ENCODE measurements at regions not wholly inside any gene's neighbourhood (a gene's known extent, or its start where the extent isn't known, plus 50 kb on each side); places are given as distances from the start of the nearest gene placed in this dataset.

GRCh38 chr1:229042482-229042881, 228.4 kb upstream of the RAB4A start:
- no peak for DNase-seq (ENCODE audit: low read depth, low spot score)
- Histone ChIP-seq H3K27me3 (ENCODE audit: control insufficient read depth, insufficient read depth, low read length) (peaks cover 4% of the 10 kb centered on the region; the same call in 1 of the 2 replicates), H3K9me3 (ENCODE audit: control insufficient read depth, insufficient read depth, low read depth, low read length) (no peaks in the 10 kb centered on the region), H3K4me3 (ENCODE audit: low read depth in 2 of 2, low read length in 2 of 2) (no peak overlapping the region), H3K27ac (ENCODE audit: low read length) (no peak overlapping the region), H3K4me1 (ENCODE audit: control insufficient read depth, insufficient read depth, low read length) (no peaks in the 10 kb centered on the region), H3K36me3 (ENCODE audit: control insufficient read depth, insufficient read depth, low read length) (no peaks in the 10 kb centered on the region)
- CTCF ChIA-PET = no interaction called here
- intact Hi-C loops (cut with micrococcal nuclease; ENCODE audit: unreplicated experiment) = no loop called here
- POLR2A ChIA-PET = no interaction called here
- in situ Hi-C loops (cut with HindIII; ENCODE audit: low pct_unique_long_range_greater_than_20kb, low sequenced_read_pairs) = no loop called here
- no peak for ATAC-seq
- no peak for TF ChIP-seq CTCF (IDR thresholded peaks at IDR 0.05)
- no peak for TF ChIP-seq REST (IDR thresholded peaks at IDR 0.05; ENCODE audit: insufficient read depth in 1 of 2, low read depth in 2 of 2, low read length in 1 of 2)
- no peak for TF ChIP-seq SIN3A (IDR thresholded peaks at IDR 0.05; ENCODE audit: borderline replicate concordance, insufficient read depth, low read depth, low read length)
- TF ChIP-seq TCF7L2 (IDR thresholded peaks at IDR 0.05; ENCODE audit: low read depth, low read length) = no peak
- TF ChIP-seq POLR2AphosphoS5 (IDR thresholded peaks at IDR 0.05; ENCODE audit: low read depth, low read length) = no peak
- no TSS peak for BruUV-seq (replicated peaks)

- POLR2A ChIA-PET = no interaction called here
- in situ Hi-C loops (cut with HindIII; ENCODE audit: low pct_unique_long_range_greater_than_20kb, low sequenced_read_pairs) = no loop called here
- ATAC-seq (no peak), DNase-seq (ENCODE audit: low read depth, low spot score) (no peak)
- intact Hi-C loops (cut with micrococcal nuclease; ENCODE audit: unreplicated experiment) = no loop called here
- no peak overlapping the region for H3K27ac ChIP-seq (ENCODE audit: low read length)
- BruUV-seq (replicated peaks) = no TSS peak
- no peaks in the 10 kb centered on the region for H3K36me3 ChIP-seq (ENCODE audit: control insufficient read depth, insufficient read depth, low read length)
- no peak overlapping the region for H3K4me3 ChIP-seq (ENCODE audit: low read depth in 2 of 2, low read length in 2 of 2)
- no peaks in the 10 kb centered on the region for H3K9me3 ChIP-seq (ENCODE audit: control insufficient read depth, insufficient read depth, low read depth, low read length)
- TF ChIP-seq TCF7L2 (IDR thresholded peaks at IDR 0.05; ENCODE audit: low read depth, low read length) (no peak), REST (IDR thresholded peaks at IDR 0.05; ENCODE audit: insufficient read depth in 1 of 2, low read depth in 2 of 2, low read length in 1 of 2) (no peak), SIN3A (IDR thresholded peaks at IDR 0.05; ENCODE audit: borderline replicate concordance, insufficient read depth, low read depth, low read length) (no peak), CTCF (IDR thresholded peaks at IDR 0.05) (no peak), POLR2AphosphoS5 (IDR thresholded peaks at IDR 0.05; ENCODE audit: low read depth, low read length) (no peak)
- H3K4me1 ChIP-seq (ENCODE audit: control insufficient read depth, insufficient read depth, low read length) = no peaks in the 10 kb centered on the region
- CTCF ChIA-PET = no interaction called here
- H3K27me3 ChIP-seq (ENCODE audit: control insufficient read depth, insufficient read depth, low read length) = peaks cover 4% of the 10 kb centered on the region; the same call in 1 of the 2 replicates
Observed at GRCh38 chr1:229043115-229043514, 227.8 kb upstream of the RAB4A start.

All from Panc1 (cell line).